ENCODE measurements at regions not wholly inside any gene's neighbourhood (a gene's known extent, or its start where the extent isn't known, plus 50 kb on each side); places are given as distances from the start of the nearest gene placed in this dataset.

- no peaks in the 10 kb centered on the region for H3K27me3 ChIP-seq (ENCODE audit: control insufficient read depth, insufficient read depth, low read length)
- peaks cover 7% of the 10 kb centered on the region; the same call in 1 of the 2 replicates for H3K4me1 ChIP-seq (ENCODE audit: control insufficient read depth, insufficient read depth, low read length)
- no peak overlapping the region for H3K23ac ChIP-seq (ENCODE audit: low read depth, low read length)
- H2BK15ac ChIP-seq (ENCODE audit: low read depth, low read length): no peak overlapping the region
- ChIA-PET POLR2A (ENCODE audit: unreplicated experiment) (no interaction called here), CTCF (interaction anchor here (0.9 to 1.7 kb wide), 8 partner anchors 9 to 806 kb away, joined by 3 to 6 read pairs (median 4); no protein-coding TSS in a partner anchor)
- no peak overlapping the region for H3K14ac ChIP-seq (replicated peaks; ENCODE audit: low read depth, low read length)
- H2BK5ac ChIP-seq (ENCODE audit: low read depth, low read length, poor library complexity, severe bottlenecking): no peak overlapping the region
- H3K9me1 ChIP-seq (ENCODE audit: insufficient read depth, low read length): no peaks in the 10 kb centered on the region
- no peaks in the 10 kb centered on the region for H3K9me3 ChIP-seq (ENCODE audit: control insufficient read depth, insufficient read depth, low read length)
- no peaks in the 10 kb centered on the region for H3K79me1 ChIP-seq (ENCODE audit: low read depth in 1 of 2, low read length in 2 of 2)
- in situ Hi-C loops (cut with MboI; ENCODE audit: low sequenced_read_pairs): loop anchor here (5.0 to 10.0 kb wide), 2 partner anchors 637 to 794 kb away; no protein-coding TSS in a partner anchor
- peak overlapping the region; percentile 92 for H3K4me2 ChIP-seq (ENCODE audit: low read depth, low read length)
- ATAC-seq (ENCODE audit: low read depth) (peak; percentile 93), DNase-seq (peak; percentile 88)
- H4K8ac ChIP-seq (ENCODE audit: low read depth in 2 of 2, low read length in 2 of 2): 0 out of 4 replicates have a peak overlapping the region, but pooled peaks of 1 of the 2 experiments have one; percentile 37
- no peaks in the 10 kb centered on the region for H3K36me3 ChIP-seq (ENCODE audit: control insufficient read depth, insufficient read depth, low read length)
- no TSS peak for BruUV-seq (replicated peaks)
- H3K9ac ChIP-seq (ENCODE audit: low read depth, low read length): peak overlapping the region; percentile 66; the same call in 1 of the 2 replicates
- H4K5ac ChIP-seq (ENCODE audit: low read depth, low read length): no peak overlapping the region; the same call in 1 of the 2 replicates
- dilution Hi-C loops (cut with HindIII; ENCODE audit: low sequenced_read_pairs, unreplicated experiment): no loop called here
- WGBS, 2 experiments (ENCODE audit: extremely low coverage in 2 of 2, insufficient read length in 1 of 2): no CpG with 5 or more reads among the region's 5 CpGs
- H2BK20ac ChIP-seq (ENCODE audit: low read depth, low read length): no peak overlapping the region
- no peak overlapping the region for H2AK9ac ChIP-seq (replicated peaks; ENCODE audit: low read depth, low read length, poor library complexity)
- H2AFZ ChIP-seq (replicated peaks; ENCODE audit: low read length, poor library complexity): no peak overlapping the region
- H3K18ac ChIP-seq (ENCODE audit: low read depth, low read length): peak overlapping the region; percentile 85; the same call in 1 of the 2 replicates
- H2BK120ac ChIP-seq (ENCODE audit: low read depth, low read length): 0 out of 2 replicates have a peak overlapping the region, but pooled peaks have one; percentile 26
- H4K20me1 ChIP-seq (ENCODE audit: insufficient read depth, low read length): no peaks in the 10 kb centered on the region
- H3K4me3 ChIP-seq (ENCODE audit: insufficient read depth, low read depth, low read length): peak overlapping the region; percentile 24; the same call in 1 of the 2 replicates
- H3K27ac ChIP-seq (ENCODE audit: insufficient read depth, low read length): peak overlapping the region; percentile 88; the same call in 1 of the 2 replicates
- TF ChIP-seq RCOR1 (IDR thresholded peaks at IDR 0.05; ENCODE audit: insufficient replicate concordance, low read length) (no peak), MXI1 (IDR thresholded peaks at IDR 0.05; ENCODE audit: borderline replicate concordance, low read depth, low read length) (peak; percentile 52; the same call in 1 of the 2 replicates), ELK1 (IDR thresholded peaks at IDR 0.05; ENCODE audit: borderline replicate concordance, low read depth, low read length) (no peak), CHD1 (IDR thresholded peaks at IDR 0.05; ENCODE audit: low read depth, low read length) (no peak), NFE2L2 (IDR thresholded peaks at IDR 0.05; ENCODE audit: low read depth, low read length) (no peak), MAZ (IDR thresholded peaks at IDR 0.05; ENCODE audit: borderline replicate concordance, low read depth, low read length) (no peak), CTCF (conservative IDR thresholded peaks at IDR 0.05; ENCODE audit: low read depth, low read length) (no peak), CEBPB (IDR thresholded peaks at IDR 0.05; ENCODE audit: low read depth, low read length) (peak; percentile 49; the same call in 1 of the 2 replicates), POLR2A (IDR thresholded peaks at IDR 0.05; ENCODE audit: low read depth, low read length) (no peak)
- H3K4ac ChIP-seq (ENCODE audit: low read depth, low read length): no peak overlapping the region
- H4K91ac ChIP-seq (ENCODE audit: insufficient read depth, low read depth, low read length): no peak overlapping the region
- intact Hi-C loops (cut with micrococcal nuclease): loop anchor here (1.0 to 5.0 kb wide), 7 partner anchors 214 to 806 kb away; partner anchors contain the start of gene KLF4
- H3K56ac ChIP-seq (ENCODE audit: extremely low read depth, insufficient read depth, low read length): no peak overlapping the region
- no peak overlapping the region for H2AK5ac ChIP-seq (ENCODE audit: low read depth, low read length)
Observed at GRCh38 chr9:108271646-108272348, 584.0 kb downstream of the ACTL7B start.
